Fibroblast of pulmonary artery (primary cell): ENCODE measurements at regions not wholly inside any gene's neighbourhood (a gene's known extent, or its start where the extent isn't known, plus 50 kb on each side); places are given as distances from the start of the nearest gene placed in this dataset.

Experiments
- DNase-seq: peaks from one replicate; pipeline ENCODE4 v3.0.0-alpha.2; 2010; ENCODE audit warnings: low read depth
- H3K4me3 ChIP-seq: replicated peaks from 2 replicates; pipeline ENCODE4 v1.5.1; 2011; ENCODE audit warnings: low read depth, mild to moderate bottlenecking, control low read depth, low read length, moderate library complexity
- TF ChIP-seq, protein P1 (sequence below): IDR thresholded peaks from 2 replicates; pipeline ENCODE4 v1.5.1; 2011; ENCODE audit warnings: mild to moderate bottlenecking, control low read depth, low read length, inconsistent platforms; ENCODE audit errors: missing control alignments

- H3K4me3 ChIP-seq = no peak overlapping the region
- no peak for DNase-seq
- TF ChIP-seq, protein P1, sequence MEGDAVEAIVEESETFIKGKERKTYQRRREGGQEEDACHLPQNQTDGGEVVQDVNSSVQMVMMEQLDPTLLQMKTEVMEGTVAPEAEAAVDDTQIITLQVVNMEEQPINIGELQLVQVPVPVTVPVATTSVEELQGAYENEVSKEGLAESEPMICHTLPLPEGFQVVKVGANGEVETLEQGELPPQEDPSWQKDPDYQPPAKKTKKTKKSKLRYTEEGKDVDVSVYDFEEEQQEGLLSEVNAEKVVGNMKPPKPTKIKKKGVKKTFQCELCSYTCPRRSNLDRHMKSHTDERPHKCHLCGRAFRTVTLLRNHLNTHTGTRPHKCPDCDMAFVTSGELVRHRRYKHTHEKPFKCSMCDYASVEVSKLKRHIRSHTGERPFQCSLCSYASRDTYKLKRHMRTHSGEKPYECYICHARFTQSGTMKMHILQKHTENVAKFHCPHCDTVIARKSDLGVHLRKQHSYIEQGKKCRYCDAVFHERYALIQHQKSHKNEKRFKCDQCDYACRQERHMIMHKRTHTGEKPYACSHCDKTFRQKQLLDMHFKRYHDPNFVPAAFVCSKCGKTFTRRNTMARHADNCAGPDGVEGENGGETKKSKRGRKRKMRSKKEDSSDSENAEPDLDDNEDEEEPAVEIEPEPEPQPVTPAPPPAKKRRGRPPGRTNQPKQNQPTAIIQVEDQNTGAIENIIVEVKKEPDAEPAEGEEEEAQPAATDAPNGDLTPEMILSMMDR = no peak
Measured at GRCh38 chr17:74148901-74149596, 54.4 kb upstream of the RPL38 start.

GRCh38 chr17:74149597-74150427 lies 53.7 kb upstream of the RPL38 start:
- H3K4me3 ChIP-seq = no peak overlapping the region
- TF ChIP-seq, protein P1 = no peak
- DNase-seq = no peak

DNA sequence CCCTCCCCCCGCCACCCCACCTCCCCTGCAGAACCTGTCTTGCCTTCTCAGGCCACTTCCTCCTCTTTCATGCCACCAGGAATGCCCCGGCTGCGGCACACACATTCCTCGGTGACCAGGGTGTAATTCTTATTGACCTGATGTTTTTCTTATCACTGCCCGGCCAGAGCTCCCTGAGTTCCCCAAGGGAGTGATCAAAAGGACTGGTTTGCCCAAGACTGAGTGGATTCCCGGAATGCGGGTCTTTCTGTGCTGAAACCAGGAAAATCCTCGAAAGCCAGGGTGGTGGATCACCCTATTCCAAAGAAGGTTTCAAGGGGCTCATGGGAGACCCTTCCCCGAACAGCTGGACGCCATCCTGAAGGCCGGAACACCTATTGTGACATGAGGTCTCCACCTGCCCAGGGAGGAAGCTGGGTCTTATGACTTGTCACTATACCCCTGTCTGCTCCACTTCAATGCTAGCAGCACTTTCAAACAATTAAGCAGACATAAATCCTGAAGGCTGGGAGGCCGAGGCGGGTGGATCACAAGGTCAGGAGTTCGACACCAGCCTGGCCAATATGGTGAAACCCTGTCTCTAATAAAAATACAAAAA lies 53.0 kb upstream of the RPL38 start:
- H3K4me3 ChIP-seq = no peak overlapping the region
- no peak for DNase-seq
- TF ChIP-seq, protein P1 = no peak

GRCh38 chr17:74151551-74152315 lies 51.7 kb upstream of the RPL38 start:
- no peak for DNase-seq
- no peak overlapping the region for H3K4me3 ChIP-seq
- TF ChIP-seq, protein P1 = no peak

- TF ChIP-seq, protein P1 = no peak
- no peak overlapping the region for H3K4me3 ChIP-seq
- DNase-seq = peak; percentile 6
Measured at GRCh38 chr17:74152591-74153455, 50.7 kb upstream of the RPL38 start.

GRCh38 chr17:74153456-74153810 lies 50.0 kb upstream of the RPL38 start:
- TF ChIP-seq, protein P1 = no peak
- no peak for DNase-seq
- no peak overlapping the region for H3K4me3 ChIP-seq
